ENCODE measurements at regions not wholly inside any gene's neighbourhood (a gene's known extent, or its start where the extent isn't known, plus 50 kb on each side); places are given as distances from the start of the nearest gene placed in this dataset.

- TF ChIP-seq POLR2A (IDR thresholded peaks at IDR 0.05; ENCODE audit: low read depth, low read length): no peak
- TF ChIP-seq POLR2AphosphoS5 (IDR thresholded peaks at IDR 0.05; ENCODE audit: low read depth, low read length): no peak
- no peak for TF ChIP-seq POU2F2 (IDR thresholded peaks at IDR 0.05; ENCODE audit: low read depth, low read length)
- TF ChIP-seq TAF1 (IDR thresholded peaks at IDR 0.05; ENCODE audit: low read depth, low read length): no peak
- TF ChIP-seq SPI1 (IDR thresholded peaks at IDR 0.05; ENCODE audit: low read depth, low read length): no peak
These were observed 270.9 kb downstream of the C12orf50 start for GRCh38 chr12:87758271-87758670.

All from GM12891 (cell line).